CD4-positive, alpha-beta T cell treated with Interleukin-12 subunit alpha and Interleukin-12 subunit beta, for 1 hour (primary cell): ENCODE measurements at regions not wholly inside any gene's neighbourhood (a gene's known extent, or its start where the extent isn't known, plus 50 kb on each side); places are given as distances from the start of the nearest gene placed in this dataset.
A peak's percentile ranks its signal among the peaks of the same experiment; 100 is the strongest.
"Not testable (repeated sequence)": the region's sequence is repeated elsewhere in the genome, so short reads cannot be mapped to it uniquely, and the experiment has no call there.

ENCODE experiments used
- DNase-seq: peaks from one replicate; pipeline ENCODE4 v3.0.0-alpha.2; 2020

GRCh38 chr3:27779176-27779575 lies 57.1 kb upstream of the EOMES start:
- no peak for DNase-seq

GRCh38 chr3:27789420-27789819 lies 67.3 kb upstream of the EOMES start:
- no peak for DNase-seq

GRCh38 chr3:27791956-27792355 lies 69.8 kb upstream of the EOMES start:
- DNase-seq: no peak

- DNase-seq: no peak
These were observed 70.7 kb upstream of the EOMES start for GRCh38 chr3:27792869-27793268.

- no peak for DNase-seq
These were observed 72.1 kb upstream of the EOMES start for GRCh38 chr3:27794211-27794610.

GRCh38 chr3:27796365-27796875 lies 74.3 kb upstream of the EOMES start:
- DNase-seq: no peak

GRCh38 chr3:27797773-27798172 lies 75.7 kb upstream of the EOMES start:
- DNase-seq: no peak

GRCh38 chr3:27800261-27800660 lies 78.1 kb upstream of the EOMES start:
- no peak for DNase-seq

- DNase-seq: no peak
These were observed 80.3 kb upstream of the EOMES start for GRCh38 chr3:27802425-27802824.

- DNase-seq: no peak
These were observed 80.7 kb upstream of the EOMES start for GRCh38 chr3:27802849-27803248.

GRCh38 chr3:27805282-27805681 lies 83.2 kb upstream of the EOMES start:
- no peak for DNase-seq

GRCh38 chr3:27813255-27813654 lies 91.1 kb upstream of the EOMES start:
- DNase-seq: no peak

GRCh38 chr3:27821609-27822008 lies 99.5 kb upstream of the EOMES start:
- DNase-seq: not testable (repeated sequence)

- DNase-seq: no peak
These were observed 102.4 kb upstream of the EOMES start for GRCh38 chr3:27824312-27825200.

GRCh38 chr3:27826448-27826847 lies 104.3 kb upstream of the EOMES start:
- no peak for DNase-seq

- DNase-seq: no peak
These were observed 104.9 kb upstream of the EOMES start for GRCh38 chr3:27827041-27827440.

GRCh38 chr3:27840807-27841594 lies 118.9 kb upstream of the EOMES start:
- DNase-seq: peak; percentile 5

GRCh38 chr3:27844052-27844675 lies 122.0 kb upstream of the EOMES start:
- DNase-seq: no peak

- no peak for DNase-seq
These were observed 125.6 kb upstream of the EOMES start for GRCh38 chr3:27847697-27848096.

GRCh38 chr3:27848826-27849225 lies 126.7 kb upstream of the EOMES start:
- no peak for DNase-seq

- no peak for DNase-seq
These were observed 137.7 kb upstream of the EOMES start for GRCh38 chr3:27859821-27860220.

- peak; percentile 49 for DNase-seq
These were observed 139.2 kb upstream of the EOMES start for GRCh38 chr3:27861046-27862036.
